DMS114 treated with DMSO at 0.1 percent for 48 hours (cell line): ENCODE measurements at regions not wholly inside any gene's neighbourhood (a gene's known extent, or its start where the extent isn't known, plus 50 kb on each side); places are given as distances from the start of the nearest gene placed in this dataset.

Source experiments
- DNase-seq: peaks from one replicate; lab custom pipeline; 2025; ENCODE audit not compliant: unreplicated experiment; lab: John Stamatoyannopoulos, UW

DNA sequence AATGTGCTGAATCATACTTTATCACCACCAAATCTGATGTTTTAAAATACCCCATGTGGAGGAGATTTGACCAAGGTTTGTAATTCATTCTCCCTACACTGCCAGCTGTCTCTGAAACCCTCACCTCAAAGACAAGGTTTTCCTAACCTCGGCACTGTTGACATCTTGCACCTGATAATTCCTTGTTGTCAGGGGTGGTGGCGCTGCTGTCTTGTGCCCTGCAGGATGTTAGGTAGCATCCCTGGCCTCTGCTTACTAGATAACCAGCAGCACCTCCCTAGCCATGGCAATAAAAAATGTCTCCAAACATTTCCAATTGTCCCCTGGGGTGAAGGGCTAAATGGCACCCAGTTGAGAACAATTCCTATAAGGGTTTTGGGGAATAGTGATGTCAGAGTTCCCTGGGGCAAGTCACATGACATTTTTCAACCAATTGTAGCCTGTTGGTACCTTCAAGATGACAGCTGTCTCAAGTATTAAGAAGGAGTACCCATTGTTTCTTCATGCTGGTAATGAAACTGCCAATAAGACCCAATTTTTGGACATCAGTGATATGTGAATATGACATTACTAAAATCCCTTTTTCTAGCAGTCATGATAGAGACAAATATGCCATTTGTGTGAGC is 160.6 kb upstream of the PLCXD3 start:
- DNase-seq: no peak

DNA sequence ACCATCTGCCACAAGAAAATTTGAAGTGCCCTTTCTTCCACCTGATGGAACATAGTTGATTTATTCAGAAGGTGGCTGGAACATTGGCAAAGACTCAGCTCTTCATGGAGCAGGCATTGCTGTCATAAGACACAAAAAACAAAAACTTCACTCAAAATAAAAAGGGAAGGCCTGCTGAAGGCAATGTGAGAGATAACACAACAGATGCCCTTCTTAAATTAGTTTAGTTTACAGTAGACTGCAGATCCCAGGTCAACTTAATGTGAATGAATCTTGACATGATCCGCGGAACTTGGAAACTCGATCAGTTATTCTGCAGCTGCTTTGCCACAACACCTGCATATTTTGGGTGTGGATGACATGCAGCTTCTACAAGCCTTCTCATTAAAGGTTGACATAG is 159.8 kb upstream of the PLCXD3 start:
- no peak for DNase-seq

DNA sequence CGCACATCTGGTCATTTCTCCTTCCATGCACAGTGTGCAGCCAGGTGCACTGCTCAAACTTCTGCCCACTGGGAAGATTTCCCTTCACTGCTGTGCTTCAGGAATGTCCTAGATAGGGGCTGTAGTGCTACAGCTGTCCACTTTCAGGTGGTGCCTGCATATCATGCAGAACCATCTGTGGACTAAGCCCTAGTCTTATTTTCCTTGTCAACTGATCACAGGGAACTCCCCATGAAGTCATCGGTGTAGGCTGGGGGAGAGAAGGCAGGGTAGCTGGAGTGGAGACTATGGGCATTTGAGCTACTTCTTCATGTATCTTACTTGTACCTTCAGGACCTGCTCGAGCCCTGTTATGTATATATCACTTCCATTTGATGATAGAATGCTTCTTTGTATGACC is 150.9 kb upstream of the PLCXD3 start:
- no peak for DNase-seq

DNA sequence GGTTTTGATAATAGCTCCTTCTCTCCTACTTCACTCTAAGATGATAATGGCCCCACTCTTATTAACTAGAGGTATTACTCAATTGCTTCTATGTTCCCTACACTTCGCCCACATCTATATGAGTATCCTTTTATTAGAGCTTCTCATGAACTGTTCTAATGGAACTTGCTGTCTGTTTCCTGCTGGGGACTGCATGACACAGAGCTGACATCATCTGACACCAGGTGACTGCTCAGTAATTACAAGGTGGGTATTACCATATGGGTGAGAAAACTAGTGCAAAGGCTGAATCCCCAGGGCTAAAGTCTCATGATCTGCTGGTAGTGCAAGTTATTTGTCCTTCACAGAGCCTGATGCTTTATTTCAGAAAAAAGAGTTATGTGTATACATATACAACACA is 146.2 kb upstream of the PLCXD3 start:
- no peak for DNase-seq

DNA sequence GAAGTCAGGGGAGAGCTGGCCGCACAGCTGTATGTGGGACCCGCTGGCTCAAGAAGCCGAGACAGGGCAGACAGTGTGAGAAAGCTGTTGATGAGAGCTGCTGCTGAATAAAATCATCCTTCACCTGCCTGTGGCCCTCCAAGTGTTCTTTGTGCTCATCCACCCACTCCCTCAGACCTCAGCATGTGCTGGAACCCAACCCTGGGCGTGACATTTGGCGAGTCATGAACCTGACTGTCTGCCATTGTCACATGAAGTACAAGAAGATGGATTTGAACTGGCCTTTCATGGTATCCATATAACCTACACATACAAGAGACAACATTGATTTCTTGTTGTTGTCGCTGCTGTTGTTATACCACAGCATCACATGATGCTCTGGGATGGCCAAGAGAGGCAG is 139.7 kb upstream of the PLCXD3 start:
- no peak for DNase-seq

DNA sequence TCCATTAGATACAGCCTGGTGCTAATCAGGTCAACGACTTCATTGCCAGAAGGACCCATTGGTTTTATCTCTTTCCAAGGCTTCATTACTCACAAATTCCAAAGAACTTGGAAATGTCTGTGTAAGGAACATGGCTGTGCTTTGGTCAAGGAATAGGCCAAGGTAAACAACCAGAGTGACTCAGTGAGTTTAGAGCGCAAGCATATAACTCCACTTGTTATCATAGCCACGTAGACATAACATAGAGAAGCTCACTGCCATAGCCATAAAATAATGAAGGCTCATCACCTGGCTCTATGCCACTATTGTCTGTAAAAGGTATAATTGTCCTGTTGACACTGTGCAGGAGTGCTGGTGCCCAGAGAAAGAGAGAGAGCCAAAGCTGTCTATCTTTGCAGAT is 139.3 kb upstream of the PLCXD3 start:
- no peak for DNase-seq

DNA sequence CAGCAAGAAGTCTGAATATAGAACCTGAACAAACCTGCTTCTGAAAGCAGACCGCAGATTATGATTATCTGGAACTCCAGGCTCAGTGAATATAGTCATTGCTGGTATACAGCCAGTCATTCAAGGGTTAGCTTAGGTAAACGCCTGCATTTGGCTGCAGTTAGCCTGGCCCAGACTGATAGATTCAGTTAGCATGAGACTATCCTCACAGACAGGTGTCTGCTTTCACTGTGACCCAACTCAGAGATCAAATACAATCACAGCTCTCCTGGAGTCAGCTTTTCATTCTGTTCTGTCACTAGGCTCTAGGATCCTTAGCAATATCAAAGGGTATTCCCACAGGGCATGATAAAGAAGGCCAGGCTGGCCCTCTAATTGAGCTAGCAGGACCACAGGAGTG is 138.6 kb upstream of the PLCXD3 start:
- DNase-seq: no peak

DNA sequence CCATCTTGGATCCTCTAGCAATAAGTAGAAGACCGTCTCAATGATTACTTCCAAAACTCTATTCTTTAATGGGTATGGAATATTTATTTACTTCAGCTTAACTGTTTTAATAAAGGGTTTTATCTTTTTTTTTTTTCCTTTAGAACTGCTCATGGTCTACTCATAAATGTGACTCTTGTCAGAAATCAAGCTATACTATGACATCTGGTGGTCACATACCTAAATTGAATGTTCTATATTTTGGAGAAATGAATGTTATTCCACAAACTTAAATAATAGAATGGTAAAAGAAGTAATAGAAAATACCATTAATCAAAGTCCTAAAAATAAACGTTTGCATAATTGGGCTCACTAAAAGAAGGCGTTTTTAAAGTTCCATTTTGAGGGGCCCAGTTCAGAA is 131.2 kb upstream of the PLCXD3 start:
- peak; percentile 1 for DNase-seq

DNA sequence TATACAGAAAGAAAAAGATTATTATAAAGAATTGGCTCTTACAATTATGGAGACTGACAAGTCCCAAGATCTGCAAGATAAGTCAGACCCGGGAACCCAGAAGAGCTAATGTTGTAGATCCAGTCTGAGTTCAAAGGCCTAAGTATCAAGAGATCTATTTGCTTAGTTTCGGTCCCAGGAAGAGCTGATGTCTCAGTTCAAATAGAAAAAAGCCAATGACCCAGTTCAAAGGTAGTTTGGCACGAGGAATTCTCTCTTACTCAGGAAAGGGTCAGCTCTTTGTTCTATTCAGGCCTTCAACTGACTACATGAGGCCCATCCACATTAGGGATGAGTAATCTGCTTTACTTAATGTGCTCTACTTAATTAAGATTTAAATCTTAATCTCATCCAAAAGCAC is 128.3 kb upstream of the PLCXD3 start:
- DNase-seq: no peak

DNA sequence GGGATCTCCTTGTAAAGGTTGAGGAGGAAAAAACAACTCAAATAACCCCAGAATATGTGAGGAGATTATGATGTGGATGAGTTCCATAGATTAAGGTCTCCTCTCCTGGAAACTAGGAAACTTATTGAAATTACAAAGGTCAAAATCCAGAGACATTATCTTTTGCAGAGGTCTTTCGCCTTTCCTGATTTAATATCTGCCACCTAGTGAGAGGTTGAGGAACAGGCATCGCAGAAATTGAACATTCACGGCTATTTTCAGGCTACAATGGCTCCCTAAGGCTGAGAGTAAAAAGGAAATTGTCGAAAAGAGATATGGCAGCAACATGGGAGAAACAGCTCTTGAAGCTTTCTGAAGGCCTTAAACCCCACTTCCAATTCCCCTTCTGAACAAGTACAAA is 127.5 kb upstream of the PLCXD3 start:
- DNase-seq: no peak

DNA sequence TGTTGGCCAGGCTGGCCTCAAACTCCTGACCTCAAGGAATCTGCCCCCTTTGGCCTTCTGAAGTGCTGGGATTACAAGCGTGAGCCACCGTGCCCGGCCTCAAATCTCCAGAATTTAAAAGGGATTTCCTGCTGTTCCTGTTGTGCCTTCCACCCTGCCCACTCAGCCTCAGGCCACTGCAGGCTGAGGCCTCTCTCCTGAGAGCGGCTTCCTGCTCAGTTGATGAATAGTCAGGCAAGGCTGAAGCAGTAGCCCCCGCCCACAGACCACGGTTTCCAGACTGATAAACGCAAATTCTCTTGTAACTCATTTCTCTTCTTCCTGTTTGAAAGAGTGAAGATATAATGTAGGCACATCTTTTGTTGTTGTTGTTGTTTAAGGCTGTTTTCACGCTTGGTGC is 127.0 kb upstream of the PLCXD3 start:
- DNase-seq: no peak

DNA sequence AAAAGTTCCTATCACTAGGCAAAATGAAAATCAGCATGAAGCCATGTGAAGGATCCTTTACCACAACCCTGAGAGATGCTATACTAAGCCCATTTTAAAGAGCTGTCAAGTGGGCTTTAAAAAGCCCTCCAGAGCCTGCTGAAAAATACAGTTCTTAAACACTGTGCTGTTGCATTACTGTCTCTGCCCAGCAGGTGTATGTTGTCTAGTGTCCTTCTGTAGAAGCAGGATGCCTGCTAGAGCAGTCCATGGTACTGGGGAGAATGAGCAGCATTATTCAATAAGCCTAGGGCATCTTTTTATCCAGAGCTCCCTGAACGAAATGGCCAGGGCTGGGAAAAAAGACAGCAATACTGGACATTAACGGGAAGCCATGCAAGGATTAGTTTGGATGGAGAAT is 126.2 kb upstream of the PLCXD3 start:
- peak; percentile 2 for DNase-seq

DNA sequence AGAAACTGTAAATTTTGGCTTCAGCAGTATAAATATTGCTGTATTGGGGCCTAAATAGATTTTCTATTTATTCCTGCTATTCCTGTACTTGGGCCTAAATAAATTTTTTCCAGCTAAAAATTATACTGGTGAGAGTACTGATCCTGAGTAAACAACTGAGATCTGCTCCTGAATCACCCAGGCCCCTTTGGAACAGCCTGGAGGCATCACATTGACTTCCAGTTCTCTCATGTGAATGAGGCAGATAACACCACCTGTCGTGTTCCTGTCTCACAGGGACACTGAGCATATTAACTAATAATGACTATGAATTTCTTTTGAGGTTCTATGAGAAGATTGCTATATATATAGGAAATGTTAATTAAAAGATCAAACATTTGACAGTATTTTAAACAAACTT is 119.5 kb upstream of the PLCXD3 start:
- DNase-seq: no peak

DNA sequence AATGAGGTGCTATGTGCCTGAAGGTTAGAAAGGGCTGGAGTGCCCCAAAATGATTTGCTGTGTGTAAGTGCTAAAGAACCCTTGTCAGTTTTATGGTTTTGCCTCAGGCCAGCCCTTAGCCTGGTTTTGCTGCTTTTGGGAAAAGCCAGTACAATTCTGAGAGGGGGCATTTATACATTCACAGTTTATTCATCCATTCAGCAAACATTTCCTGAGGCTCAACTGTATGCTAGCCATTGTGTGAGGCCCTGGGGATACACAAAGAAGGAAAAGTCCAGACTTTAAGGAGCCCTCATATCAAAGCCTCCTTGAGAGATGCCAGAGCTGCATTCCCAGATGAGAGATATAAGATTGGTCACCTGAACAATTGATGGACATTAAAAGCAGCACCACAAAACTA is 115.2 kb upstream of the PLCXD3 start:
- DNase-seq: no peak

DNA sequence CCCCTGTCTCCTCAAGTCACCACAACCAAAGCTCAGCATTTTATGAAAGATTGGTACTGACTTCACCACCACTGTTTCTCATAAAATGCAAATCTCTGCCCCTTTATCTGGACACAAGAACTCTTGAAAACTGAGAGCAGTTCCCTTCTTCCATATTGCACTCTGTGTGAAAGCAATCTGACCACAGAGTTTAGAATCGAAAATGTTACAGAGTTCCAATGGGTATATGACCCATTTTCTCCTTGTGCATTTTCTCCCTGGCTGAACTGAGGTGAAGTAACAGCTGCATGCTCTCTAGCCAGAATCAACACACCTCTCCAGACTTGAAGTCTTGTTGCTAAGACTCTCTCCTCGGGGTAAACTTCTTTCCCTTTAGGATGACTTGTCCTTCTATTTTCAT is 111.0 kb upstream of the PLCXD3 start:
- DNase-seq: no peak

DNA sequence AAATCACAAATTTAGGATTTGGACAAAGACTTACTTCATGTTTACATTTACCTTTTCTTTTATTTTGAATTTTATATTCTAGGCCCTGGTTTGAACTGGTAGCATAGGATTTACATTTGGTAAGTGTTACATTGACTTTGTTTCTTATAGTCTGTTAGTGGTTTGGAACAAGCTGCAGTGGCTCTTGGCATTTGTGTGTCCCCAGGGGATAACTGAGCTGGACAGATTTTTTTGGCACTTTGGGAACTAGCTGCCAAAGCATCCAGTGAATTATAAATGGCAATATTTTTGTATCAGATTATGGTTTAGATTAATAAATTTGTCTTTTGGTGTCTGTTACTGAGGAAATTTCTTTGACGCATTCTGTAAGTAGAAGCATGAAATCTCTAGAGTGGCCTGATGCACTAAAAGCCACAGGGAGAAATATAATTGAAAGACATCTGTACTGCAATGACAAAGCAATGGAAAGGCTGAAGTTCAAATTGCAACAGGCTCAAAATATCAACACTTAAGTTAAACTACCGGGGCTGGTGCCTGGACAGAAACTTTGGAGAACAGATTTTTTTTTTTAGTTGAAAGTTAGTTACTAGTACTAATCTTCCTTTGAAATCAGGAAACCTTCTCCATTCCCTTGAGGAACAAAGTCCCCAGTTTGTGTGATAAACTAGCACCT is 107.6 kb upstream of the PLCXD3 start:
- no peak for DNase-seq

DNA sequence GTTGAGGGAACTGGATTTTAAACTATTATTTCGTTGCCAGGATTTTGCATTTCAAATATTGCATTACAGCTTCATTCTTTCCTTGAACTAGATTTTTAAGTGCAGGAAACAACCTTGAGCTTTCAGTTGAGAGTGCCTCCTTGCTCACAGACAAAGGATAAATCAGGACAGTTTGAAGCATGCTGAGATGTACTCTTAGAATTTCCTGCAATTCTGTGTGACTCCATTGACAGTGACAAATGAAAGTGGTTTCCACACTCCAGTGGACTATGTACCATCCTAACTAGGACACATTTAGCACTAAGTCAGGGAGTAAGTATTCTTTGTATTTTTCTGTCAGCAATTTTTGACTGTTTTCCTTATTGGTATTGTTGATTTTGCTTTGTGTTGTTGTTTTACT is 100.0 kb upstream of the PLCXD3 start:
- DNase-seq: no peak

DNA sequence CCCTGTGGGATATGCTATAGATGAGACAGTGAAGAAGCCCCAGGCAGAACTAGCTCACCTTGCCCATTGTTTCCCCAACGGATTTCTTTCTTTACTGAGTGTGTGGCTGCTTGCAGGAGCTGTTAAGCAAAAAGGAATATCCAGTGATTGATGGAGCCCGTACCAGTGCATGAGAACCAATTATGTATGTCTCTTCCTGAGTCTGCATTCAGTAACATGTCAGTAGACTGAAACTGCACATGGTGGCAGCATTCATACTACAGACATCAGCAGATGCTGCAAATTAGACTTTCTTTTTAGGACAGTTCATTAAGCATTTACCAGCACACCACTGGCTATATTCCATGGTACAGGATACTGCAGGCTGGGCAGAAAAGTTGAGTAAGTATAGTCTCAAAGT is 90.3 kb upstream of the PLCXD3 start:
- DNase-seq: no peak

DNA sequence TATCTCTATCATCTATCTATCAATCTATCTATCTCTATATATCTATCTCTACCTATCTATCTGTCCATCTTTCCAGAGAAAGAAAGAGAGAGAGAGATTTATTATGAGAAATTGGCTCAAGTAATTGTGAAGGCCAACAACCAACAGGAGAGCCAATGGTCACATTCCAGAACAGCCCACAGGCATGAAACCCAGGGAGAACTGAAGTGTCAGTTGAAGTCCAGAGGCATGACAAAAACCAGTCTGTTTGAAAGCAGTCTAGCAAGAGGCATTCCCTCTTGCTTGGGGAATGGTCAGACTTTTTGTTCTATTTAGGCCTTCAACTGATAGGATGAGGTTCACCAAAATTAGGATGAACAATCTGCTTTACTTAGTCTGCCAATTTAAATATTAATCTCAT is 87.6 kb upstream of the PLCXD3 start:
- no peak for DNase-seq

DNA sequence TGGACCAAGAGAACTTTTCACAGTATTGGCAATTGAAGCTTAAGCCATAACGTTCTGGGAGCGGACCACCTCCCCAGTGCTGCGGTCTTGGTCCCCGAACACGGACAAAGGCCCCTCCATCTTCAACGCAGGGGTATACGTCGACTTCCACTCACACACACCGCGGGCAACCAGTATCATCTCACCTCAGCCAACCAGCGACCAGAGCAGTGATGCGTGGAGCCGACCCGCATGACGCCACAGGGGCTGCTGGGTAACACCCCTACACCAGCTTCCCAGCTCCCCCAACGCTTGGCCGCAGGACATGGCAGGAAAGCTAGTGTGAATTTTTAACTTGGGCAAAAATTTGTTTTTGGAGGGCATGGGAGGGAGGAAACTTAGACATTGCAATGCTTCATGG is 77.3 kb upstream of the PLCXD3 start:
- DNase-seq: no peak

DNA sequence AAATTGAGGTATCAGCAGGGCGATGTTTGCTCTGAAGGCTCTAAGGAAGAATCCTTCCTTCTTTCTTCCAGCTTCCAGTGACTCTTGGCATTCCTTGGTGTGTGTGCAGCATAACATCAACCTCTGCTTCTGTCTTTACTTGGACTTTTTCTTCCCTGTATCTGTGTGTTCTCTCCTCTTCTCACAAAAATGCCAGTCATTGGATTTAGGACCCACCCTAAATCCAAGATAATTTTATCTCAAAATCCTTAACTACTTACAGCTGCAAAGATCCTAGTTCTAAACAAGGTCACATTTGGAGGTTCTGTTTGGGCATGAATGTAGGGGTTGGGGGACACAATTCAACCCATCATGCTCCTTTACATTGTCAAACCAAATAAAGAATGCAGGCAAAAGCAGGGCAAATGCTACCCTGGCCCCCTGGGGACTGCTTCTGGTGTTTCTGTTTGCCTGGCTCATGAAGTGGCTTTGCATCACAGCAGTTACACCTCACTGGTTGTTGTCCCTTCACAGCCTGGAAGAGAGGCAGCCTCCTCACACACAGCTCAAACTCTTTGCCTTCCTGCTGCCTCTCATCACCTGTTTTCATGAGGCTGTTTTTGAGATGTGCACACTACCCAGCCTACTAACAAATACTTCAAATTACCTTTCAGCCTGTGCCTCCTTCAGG is 64.8 kb upstream of the PLCXD3 start:
- no peak for DNase-seq

DNA sequence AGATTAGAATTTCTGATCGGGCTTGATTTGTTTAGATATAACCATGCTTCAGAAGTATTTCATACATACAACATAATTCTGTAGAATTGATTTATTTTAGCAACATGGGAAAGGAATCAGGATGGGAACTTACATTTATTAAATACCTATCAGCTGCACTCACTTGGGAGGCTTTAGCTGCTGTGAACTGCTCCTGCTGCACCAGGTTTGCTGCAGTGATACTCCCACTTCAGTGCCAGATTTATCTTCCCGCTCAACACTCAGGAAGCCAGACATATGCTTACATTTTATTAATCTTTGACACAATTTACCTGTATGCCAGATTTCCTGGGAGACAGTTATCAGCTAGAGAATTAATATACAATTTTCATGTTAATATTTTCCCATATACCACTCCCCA is 64.0 kb upstream of the PLCXD3 start:
- DNase-seq: no peak
